ENCODE measurements at regions not wholly inside any gene's neighbourhood (a gene's known extent, or its start where the extent isn't known, plus 50 kb on each side); places are given as distances from the start of the nearest gene placed in this dataset.

- no peak for DNase-seq
These were observed 818.7 kb upstream of the TENM3 start for GRCh38 chr4:181424362-181425016.

DNA sequence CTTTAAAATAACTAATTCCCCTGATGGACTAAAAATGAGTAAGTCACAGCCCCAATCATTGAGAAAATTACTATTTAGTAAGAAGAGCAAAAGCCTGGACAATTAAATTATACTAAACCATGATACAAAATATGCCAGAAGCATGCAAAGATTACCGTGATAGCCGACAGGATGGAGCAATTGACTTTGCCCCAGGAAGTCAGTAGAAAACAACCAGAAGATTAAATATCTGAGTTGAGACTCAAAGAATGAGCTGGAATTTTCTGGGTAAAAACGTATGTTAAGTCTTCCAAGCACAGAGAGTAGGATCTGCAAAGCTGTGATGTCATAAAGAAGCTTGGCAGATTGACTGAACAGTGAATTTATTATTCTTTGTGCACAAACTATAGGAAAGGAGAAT is 816.1 kb upstream of the TENM3 start:
- no peak for DNase-seq

- DNase-seq, result no peak
These were observed 812.2 kb upstream of the TENM3 start for GRCh38 chr4:181431006-181431405.

GRCh38 chr4:181431661-181432060 is 811.5 kb upstream of the TENM3 start:
- DNase-seq, result no peak

DNA sequence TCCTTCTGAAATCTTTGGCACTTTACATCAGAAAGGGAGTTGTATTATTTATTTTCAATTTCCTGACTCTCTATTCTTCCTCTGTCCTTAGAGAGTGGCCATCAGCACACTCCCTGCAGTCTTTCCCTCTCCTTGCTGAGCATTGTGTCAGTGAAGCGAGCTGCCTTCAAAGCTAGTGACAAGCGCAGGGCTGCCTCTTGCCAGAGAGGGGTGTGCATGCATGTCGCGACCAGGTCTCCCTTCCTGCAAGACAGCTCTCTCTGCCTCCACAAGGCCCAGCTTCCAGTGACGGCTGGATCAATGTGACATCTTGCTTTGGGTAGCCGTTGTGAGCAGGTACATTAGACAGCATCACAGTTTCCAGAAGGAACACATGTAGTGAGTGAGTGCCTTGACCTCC is 810.9 kb upstream of the TENM3 start:
- DNase-seq, result no peak

GRCh38 chr4:181437895-181438294 is 805.3 kb upstream of the TENM3 start:
- no peak for DNase-seq

DNA sequence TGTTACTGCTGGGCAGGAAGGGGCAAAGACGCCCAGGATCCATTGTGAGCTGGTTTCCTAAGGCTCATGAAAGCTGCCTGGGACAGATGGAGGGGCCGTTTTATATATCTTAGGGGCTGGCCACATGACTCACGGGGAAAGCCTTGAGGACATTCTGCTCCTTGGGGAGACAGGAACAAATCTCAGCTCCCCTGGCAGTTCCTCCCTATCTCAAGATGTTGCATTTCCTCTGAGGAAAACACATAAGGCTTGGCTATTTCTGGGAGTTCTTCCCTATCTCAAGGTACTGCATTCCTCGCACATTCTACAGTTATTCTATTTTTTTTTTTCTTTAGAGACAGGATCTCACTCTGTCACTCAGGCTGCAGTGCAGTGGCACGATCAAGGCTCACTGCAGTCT is 804.6 kb upstream of the TENM3 start:
- no peak for DNase-seq

DNA sequence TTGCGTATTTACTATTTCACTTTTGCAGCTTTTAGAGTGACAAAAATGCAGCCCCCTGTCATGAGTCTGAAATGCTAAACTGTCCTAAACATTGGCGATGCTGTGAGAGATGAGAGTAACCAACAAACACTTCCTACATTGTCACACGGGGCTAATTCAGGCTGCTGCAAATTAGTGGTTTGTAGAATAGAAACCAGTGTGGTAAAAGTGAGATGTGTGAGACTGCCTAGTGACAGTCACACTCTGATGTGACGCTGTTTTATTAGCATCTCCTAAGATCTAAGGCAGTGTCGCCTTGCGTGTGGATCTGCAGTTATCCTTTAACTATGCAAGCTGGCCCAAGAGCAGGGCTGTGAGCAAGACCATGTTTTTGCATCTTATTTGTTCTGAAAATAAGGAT is 800.2 kb upstream of the TENM3 start:
- no peak for DNase-seq

GRCh38 chr4:181465826-181466225 is 777.4 kb upstream of the TENM3 start:
- DNase-seq, result no peak

DNA sequence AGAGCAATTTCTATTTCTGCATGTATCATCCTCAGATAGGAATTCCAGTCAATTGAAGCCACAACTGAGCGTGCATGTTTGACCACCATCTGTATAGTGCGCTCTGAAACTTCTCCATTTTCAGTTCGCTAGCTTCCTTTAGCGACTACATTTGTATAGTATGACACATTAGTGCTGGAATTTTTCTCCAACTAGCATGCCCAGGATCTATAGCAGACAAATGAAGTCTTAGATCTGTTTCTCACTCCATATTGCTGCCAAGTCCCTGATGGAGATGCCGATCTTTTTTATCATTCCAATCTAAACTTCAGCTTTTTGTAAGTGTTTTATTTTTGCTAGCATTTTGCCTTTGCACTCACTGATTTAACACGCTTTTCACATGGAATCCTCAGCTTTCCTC is 774.8 kb upstream of the TENM3 start:
- DNase-seq, result no peak

DNA sequence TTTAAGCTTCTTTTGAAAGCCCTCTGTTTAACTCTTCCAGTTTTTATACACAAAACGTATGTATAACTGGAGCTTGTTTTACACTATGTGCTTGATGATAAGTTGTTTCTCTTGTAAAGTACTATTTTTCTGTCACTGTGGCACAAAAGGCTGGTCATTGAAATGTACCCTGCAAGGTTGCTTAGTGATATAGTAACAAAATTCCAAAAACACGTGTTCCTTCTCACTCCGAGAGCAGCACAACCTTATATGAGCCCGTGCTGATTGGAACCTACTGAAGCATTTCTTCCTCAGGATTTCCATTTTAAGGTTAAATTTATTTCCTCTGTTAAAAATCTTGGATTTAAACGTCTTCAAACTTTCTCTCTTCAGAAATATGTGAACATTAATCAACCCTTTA is 772.9 kb upstream of the TENM3 start:
- no peak for DNase-seq

DNA sequence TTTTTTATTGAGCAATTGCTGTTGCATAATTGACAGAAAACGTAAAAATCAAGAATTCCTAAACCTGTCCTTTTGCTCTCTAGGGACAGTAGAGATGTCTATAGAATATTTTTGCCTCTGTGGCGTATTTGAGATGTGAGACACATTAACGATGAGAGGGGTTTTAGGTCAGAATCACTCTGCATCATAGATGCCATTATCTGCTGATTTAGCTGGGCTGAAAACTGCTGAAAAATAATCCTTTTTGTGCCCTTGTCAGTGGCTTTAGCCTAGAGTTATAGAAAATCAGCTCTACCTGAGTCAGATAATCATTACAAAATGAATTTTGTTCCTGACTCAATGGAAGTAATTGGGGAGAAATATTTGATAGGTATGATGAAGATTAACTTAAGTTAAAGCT is 767.8 kb upstream of the TENM3 start:
- no peak for DNase-seq

DNA sequence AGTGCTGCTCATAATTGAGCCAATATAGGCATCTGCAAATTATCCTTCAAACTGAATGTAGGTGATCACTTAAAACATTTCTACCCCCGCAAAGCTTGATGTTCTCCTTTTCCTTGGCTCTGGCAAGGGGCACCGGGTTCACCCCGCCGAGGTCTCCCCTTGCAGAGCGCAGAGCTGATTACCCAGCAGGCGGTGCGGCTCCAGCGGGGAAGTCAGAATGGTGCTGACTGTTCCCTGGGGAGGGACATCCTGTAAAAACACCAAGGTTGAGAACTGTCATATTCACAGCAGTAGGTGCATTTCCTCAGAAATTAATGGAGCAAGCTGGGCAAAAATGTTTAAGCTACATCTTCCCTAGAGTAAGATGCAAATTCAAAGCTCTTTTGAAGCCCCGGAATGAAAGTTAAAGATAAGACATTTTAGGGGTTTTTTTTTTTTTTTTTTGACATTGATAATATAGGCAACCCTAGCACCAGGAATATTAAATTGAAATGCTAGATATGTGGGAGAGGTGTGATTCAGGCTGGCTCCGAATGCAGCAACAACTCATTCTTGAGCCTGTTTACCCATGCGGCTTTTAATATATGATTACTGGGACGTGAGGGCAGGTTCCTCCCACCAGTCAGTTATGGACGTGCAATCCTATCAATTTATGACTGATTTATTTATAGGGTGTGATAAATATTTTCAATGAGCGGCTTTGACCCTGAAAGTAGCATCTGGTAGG is 767.3 kb upstream of the TENM3 start:
- no peak for DNase-seq

DNA sequence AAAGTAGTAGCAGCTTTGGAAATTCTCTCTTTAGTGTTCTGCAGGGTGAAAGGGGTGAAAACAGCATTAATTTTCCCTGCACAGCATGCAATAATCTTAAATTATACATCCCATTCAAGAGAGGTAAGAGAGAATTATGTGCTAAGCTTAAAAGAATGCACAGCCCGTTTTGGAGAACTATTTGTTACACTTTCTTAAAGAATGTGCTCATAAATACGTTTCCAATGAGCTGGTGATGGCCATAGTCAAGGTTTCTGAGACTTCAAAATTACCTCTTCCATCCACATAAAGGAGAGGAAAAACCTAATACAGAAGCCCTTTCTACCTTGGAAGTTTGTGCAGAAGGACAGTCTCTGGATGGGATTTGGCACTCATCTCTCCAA is 766.7 kb upstream of the TENM3 start:
- DNase-seq, result no peak

- DNase-seq, result no peak
These were observed 765.6 kb upstream of the TENM3 start for GRCh38 chr4:181477591-181477990.

DNA sequence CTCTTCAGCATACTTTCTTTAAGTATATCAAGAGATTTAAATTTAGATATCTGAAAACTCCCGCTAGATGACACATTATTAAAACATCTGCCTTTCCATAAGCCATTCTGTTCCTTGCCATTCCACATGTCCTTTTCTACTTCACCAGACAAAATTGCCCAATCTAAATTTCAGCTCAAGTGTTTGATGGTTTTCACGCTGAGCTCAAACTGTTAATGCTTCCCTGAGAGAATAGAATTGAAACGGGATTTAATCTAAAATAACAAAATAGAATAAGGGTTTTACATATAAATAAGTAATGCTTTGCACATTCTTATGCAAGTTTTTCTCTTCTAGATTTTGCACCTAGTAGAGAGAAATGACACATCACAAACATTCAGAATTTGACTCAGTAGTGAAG is 764.5 kb upstream of the TENM3 start:
- DNase-seq, result no peak

- no peak for DNase-seq
These were observed 764.1 kb upstream of the TENM3 start for GRCh38 chr4:181479141-181479540.

GRCh38 chr4:181484396-181484795 is 758.8 kb upstream of the TENM3 start:
- DNase-seq, result no peak

DNA sequence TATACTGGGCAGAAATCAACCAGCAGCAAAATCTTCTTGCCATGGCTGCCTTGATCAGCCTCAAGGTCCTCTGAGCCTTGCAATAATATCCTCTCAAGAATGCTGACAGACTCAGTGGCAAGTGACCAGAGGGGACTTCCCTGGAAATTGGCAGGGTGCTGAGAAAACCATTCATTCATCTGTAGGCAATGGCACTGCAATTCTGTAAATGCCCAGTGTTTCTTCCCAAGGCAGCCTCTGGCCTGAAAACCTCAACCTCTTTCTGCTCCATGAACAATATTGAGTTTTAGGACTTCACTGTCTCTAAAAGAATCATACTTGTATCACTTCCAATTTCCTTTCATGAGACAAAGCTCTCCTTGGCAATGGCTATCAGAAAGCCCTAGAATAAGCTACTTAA is 754.3 kb upstream of the TENM3 start:
- DNase-seq, result no peak

- DNase-seq, result no peak
These were observed 745.1 kb upstream of the TENM3 start for GRCh38 chr4:181498148-181498547.

DNA sequence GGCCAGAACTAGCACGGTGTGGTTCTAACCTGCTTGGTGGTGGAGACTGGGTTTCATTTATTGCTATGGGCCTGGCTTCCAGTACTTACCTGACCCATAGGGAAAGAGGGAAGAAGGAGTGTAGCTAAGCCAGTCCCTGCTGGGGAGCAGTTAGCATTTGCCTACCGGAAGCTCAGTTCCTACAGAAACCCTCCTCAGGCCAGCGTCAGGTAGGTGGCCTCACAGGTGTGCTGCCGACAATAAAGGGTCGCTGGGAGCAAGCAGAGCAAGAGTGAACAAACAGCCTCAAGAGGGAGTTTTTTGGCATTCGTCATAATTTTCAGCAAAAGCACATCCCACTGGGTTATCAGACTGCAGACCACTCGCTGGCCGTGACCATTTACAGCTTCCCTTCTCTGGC is 740.6 kb upstream of the TENM3 start:
- DNase-seq, result no peak

DNA sequence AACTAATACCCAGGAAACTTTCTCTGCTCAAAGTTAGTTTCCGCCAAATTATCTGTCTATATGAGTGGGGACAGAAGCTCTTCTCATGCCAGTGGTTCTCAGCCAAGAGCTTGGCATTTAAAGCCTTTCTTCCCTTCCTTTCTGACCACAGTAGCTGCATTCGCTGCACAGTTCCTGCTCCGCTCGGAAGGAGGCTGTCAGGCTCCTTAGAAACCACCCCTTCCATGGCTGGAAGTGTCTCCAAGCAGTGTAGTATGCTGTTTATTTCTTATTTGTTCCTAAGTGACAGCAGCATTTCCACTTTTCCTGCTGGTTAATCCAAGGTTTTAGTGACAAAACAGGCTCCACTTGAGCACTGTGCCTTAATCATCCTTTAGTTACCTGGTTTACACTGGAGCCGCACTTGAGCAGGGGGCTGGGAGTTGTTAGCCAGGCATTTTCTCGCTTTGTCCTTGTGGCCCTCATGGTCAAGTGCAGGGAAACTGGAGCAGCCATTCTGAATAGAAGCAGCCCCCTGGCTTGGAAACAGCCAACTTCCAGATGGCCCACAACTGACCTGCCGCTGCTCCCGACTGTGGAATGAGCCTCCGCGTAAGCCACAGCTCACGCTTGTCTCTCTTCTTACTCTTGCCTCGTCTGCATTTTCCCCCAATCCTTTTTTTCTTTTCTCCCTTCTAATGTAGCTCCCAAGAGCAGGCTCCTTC is 739.4 kb upstream of the TENM3 start:
- DNase-seq, result no peak

DNA sequence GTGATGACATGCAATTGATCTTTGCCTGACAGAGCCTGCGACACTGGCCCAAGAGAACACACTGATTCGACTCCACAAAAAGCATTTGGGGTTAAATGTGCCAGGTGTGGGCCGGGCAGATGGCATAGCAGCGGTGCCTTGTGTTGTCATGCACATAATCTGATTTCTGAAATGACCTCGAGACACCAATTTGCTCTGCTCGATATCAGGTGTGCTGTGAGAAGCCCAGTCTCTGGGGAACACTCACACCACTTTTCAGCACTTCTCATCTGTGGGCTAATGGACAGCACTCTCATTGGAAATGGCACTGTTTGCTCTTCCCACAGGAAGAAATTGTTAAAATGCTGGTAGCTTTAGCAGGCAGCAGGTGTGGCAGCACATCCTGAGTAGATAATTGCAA is 738.3 kb upstream of the TENM3 start:
- DNase-seq, result no peak

GRCh38 chr4:181507180-181507835 is 735.9 kb upstream of the TENM3 start:
- no peak for DNase-seq

All from activated T-cell treated with anti-CD3 and anti-CD28 coated beads, Interleukin-2, amount 50 U/mL, for 1 hour (primary cell).